Spleen (tissue), 11 donors: ENCODE measurements at regions not wholly inside any gene's neighbourhood (a gene's known extent, or its start where the extent isn't known, plus 50 kb on each side); places are given as distances from the start of the nearest gene placed in this dataset.

ENCODE experiments used
- DNase-seq: peaks from one replicate; pipeline ENCODE4 v3.0.0-alpha.2; 2020
- H3K27ac ChIP-seq, 8 donors: fragments of 200-600 bp; sonication (generic) in 7 of 8; 1 replicate in 4 of 8; 2 replicates in 4 of 8; pipeline versions ENCODE4 v1.5.0 to v1.8.0; 2016 to 2021; ENCODE audit warnings: inconsistent platforms in 4 of 8, mild to moderate bottlenecking in 4 of 8, moderate library complexity in 1 of 8
- H3K27me3 ChIP-seq, 7 donors: fragments of 200-600 bp; sonication (generic) in 6 of 7; replicated peaks in 1 of 7; 1 replicate in 4 of 7; 2 replicates in 3 of 7; pipeline versions ENCODE4 v1.5.0 to v1.8.0; 2016 to 2021; ENCODE audit warnings: inconsistent platforms in 3 of 7, mild to moderate bottlenecking in 1 of 7
- H3K36me3 ChIP-seq, 6 donors: fragments of 200-600 bp; sonication (generic) in 5 of 6; 1 replicate in 4 of 6; 2 replicates in 2 of 6; pipeline versions ENCODE4 v1.5.0 to v1.8.0; 2016 to 2021; ENCODE audit warnings: inconsistent platforms in 2 of 6
- H3K4me1 ChIP-seq, 6 donors: fragments of 200-600 bp; sonication (generic) in 5 of 6; 1 replicate in 3 of 6; 2 replicates in 3 of 6; pipeline versions ENCODE4 v1.5.0 to v1.8.0; 2016 to 2021; ENCODE audit warnings: inconsistent platforms in 3 of 6
- H3K4me3 ChIP-seq, 8 donors: fragments of 200-600 bp; sonication (generic) in 7 of 8; 1 replicate in 4 of 8; 2 replicates in 4 of 8; pipeline versions ENCODE4 v1.5.0 to v1.8.0; 2016 to 2021; ENCODE audit warnings: inconsistent platforms in 4 of 8, mild to moderate bottlenecking in 4 of 8, moderate library complexity in 2 of 8
- H3K9me3 ChIP-seq, 8 donors: fragments of 200-600 bp; sonication (generic) in 7 of 8; 1 replicate in 4 of 8; 2 replicates in 4 of 8; pipeline versions ENCODE4 v1.5.0 to v1.8.0; 2016 to 2021; ENCODE audit warnings: inconsistent platforms in 4 of 8
- POLR2A ChIP-seq, 3 donors: fragments of 450-650 bp; IDR thresholded peaks; one replicate each; pipeline ENCODE4 v1.5.1; 2017; ENCODE audit warnings: antibody characterized with exemption in 3 of 3, mild to moderate bottlenecking in 1 of 3
- POLR2AphosphoS5 ChIP-seq, 3 donors: sonication (generic); formaldehyde crosslinking; IDR thresholded peaks; one replicate each; pipeline ENCODE4 v1.5.1; 2017; ENCODE audit warnings: antibody characterized with exemption in 3 of 3
- WGBS, 5 donors: extraction: QIAGEN DNeasy Blood & Tissue Kit in 3 of 5; methylation state at CpG; one replicate each; pipeline versions ENCODE4 v1.1.5 to v1.1.7; 2013 to 2018; 5-methylcytosine and 5-hydroxymethylcytosine counted together
- intact Hi-C: fragments of 100-400 bp; cut with DNase I; formaldehyde crosslinking; loops from one replicate; pipeline ENCODE4 v1.15.0; 2023; ENCODE audit warnings: low total_unique reads
- TF ChIP-seq, protein P1 (sequence below), 11 experiments: fragments of 200-600 bp in 7 of 11; fragments of 450-650 bp in 4 of 11; sonication (generic) in 4 of 11; IDR thresholded peaks in 8 of 11; conservative IDR thresholded peaks in 3 of 11; 1 replicate in 7 of 11; 2 replicates in 4 of 11; pipeline versions ENCODE4 v1.4.0 to v1.8.0; 2016 to 2021; ENCODE audit warnings: antibody characterized with exemption in 11 of 11, inconsistent platforms in 4 of 11, mild to moderate bottlenecking in 1 of 11
- donor health status: healthy with polysubstance abuse.
- donor health status: DM: no; HTN: no; CAD: no; lungs with moderate emphysema.
- donor health status: DM: no; HTN: no; CAD: no.
- donor health status: Bipolar disorder and iron deficiency.
- donor health status: healthy.
- donor health status: DM: no; HTN: no; CAD: no.
- donor health status: DM: yes; HTN: yes; CAD: no.

DNA sequence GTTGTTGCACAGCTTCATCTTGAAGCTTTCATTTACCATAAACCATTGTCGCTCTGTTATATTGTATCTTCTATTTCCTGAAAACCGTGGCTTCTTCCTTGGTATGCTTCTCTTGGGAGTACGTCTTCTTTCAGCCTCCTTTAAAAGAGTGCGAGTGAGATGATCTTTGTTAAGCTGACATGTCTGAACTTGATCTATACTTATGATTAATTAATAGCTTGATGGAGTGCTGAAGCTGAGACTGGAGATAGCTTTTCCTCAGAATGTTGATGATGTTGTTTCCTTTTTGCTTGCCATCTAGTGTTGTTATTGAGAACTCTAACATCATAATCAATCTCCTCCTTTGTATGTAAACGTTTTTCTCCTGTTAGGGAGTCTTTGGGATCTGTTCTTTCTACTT lies 529.3 kb upstream of the SPRY2 start:
- intact Hi-C loops: no loop called here
- Histone ChIP-seq H3K36me3 (no peaks in the 10 kb centered on the region), H3K27me3 (no peaks in the 10 kb centered on the region), H3K4me1 (no peaks in the 10 kb centered on the region), H3K27ac (no peak overlapping the region), H3K4me3 (no peak overlapping the region), H3K9me3 (no peaks in the 10 kb centered on the region)
- TF ChIP-seq POLR2AphosphoS5 (IDR thresholded peaks at IDR 0.05) (no peak), POLR2A (IDR thresholded peaks at IDR 0.05) (no peak)
- TF ChIP-seq, protein P1, sequence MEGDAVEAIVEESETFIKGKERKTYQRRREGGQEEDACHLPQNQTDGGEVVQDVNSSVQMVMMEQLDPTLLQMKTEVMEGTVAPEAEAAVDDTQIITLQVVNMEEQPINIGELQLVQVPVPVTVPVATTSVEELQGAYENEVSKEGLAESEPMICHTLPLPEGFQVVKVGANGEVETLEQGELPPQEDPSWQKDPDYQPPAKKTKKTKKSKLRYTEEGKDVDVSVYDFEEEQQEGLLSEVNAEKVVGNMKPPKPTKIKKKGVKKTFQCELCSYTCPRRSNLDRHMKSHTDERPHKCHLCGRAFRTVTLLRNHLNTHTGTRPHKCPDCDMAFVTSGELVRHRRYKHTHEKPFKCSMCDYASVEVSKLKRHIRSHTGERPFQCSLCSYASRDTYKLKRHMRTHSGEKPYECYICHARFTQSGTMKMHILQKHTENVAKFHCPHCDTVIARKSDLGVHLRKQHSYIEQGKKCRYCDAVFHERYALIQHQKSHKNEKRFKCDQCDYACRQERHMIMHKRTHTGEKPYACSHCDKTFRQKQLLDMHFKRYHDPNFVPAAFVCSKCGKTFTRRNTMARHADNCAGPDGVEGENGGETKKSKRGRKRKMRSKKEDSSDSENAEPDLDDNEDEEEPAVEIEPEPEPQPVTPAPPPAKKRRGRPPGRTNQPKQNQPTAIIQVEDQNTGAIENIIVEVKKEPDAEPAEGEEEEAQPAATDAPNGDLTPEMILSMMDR (IDR thresholded peaks at IDR 0.05 in 8 of 11, conservative IDR thresholded peaks at IDR 0.05 in 3 of 11): no peak
- DNase-seq: no peak
- WGBS, 5 donors: 68 to 80% (median 75%) methylated on average over 5 of the region's 5 CpGs

DNA sequence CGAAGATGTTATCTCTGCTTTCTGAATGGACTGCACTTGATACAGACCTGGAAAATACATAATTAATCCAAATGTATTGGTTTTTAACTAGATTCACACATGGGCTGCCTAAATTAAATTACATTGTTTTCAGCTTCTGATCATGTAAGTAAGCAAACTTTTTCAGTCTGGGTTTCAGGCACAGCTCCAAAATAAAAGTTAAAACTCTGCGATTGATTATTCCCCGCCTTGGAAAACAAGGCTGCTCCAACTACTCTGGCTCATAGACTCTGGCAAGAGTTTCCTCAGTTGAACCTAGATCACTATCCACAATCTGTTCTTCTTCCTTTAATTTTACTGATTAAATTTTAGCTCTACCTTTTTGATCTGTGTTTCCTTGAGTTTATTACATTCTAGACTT lies 526.0 kb upstream of the SPRY2 start:
- Histone ChIP-seq H3K36me3 (no peaks in the 10 kb centered on the region), H3K4me3 (no peak overlapping the region), H3K27ac (no peak overlapping the region), H3K4me1 (no peaks in the 10 kb centered on the region), H3K27me3 (no peaks in the 10 kb centered on the region), H3K9me3 (no peaks in the 10 kb centered on the region)
- intact Hi-C loops: no loop called here
- TF ChIP-seq POLR2AphosphoS5 (IDR thresholded peaks at IDR 0.05): no peak
- TF ChIP-seq, protein P1 (IDR thresholded peaks at IDR 0.05 in 8 of 11, conservative IDR thresholded peaks at IDR 0.05 in 3 of 11): no peak
- no peak for TF ChIP-seq POLR2A (IDR thresholded peaks at IDR 0.05)
- WGBS, 5 donors: 90 to 96% (median 94%) methylated on average over 3 of the region's 3 CpGs
- DNase-seq: no peak

DNA sequence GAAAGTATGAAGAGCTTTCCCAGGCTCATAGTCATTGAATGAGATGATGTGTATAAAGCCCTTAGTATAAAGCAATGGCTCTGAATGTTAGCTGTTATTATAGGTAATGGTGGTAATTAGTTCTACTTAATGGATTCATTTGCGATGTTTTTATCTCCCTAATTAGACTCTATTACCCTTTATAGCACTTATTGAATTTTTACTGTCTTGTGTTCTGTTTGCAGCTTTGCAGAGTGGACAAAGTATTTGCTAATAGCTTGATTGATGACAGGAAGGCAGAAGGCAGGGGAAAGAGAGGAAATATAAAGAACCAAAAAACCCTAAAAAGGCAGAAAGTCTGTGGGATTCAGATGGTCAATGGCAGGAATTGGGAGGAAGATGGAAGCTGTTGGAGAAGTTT lies 524.4 kb upstream of the SPRY2 start:
- no peaks in the 10 kb centered on the region for H3K4me1 ChIP-seq
- no peak for TF ChIP-seq POLR2AphosphoS5 (IDR thresholded peaks at IDR 0.05)
- TF ChIP-seq POLR2A (IDR thresholded peaks at IDR 0.05): no peak
- TF ChIP-seq, protein P1 (IDR thresholded peaks at IDR 0.05 in 8 of 11, conservative IDR thresholded peaks at IDR 0.05 in 3 of 11): no peak
- DNase-seq: no peak
- H3K9me3 ChIP-seq: no peaks in the 10 kb centered on the region
- WGBS, 5 donors: 69 to 86% (median 82%) methylated on average over 1 of the region's 1 CpG
- H3K36me3 ChIP-seq: no peaks in the 10 kb centered on the region
- no peak overlapping the region for H3K4me3 ChIP-seq
- H3K27me3 ChIP-seq: no peaks in the 10 kb centered on the region
- no peak overlapping the region for H3K27ac ChIP-seq
- intact Hi-C loops: no loop called here

DNA sequence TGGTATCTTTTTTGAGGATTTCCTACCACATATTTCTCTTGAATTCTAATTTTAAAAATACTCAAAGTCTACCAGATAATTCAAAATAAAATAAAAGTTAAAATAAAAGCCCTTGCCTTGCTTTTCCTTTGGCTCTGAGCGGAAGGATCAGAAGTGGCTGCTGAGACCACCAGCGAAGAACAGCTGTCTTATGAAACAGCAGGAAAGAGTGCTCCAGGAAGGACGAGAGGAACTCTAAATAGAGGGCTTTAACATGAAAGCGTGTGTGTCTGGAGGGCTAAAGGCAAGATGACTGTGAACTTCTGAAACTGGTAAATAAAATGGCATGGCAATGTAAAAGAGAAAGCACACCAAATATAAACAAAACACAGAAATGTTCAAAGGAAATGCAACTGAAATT lies 521.5 kb upstream of the SPRY2 start:
- Histone ChIP-seq H3K9me3 (no peaks in the 10 kb centered on the region), H3K4me3 (no peak overlapping the region), H3K36me3 (no peaks in the 10 kb centered on the region), H3K27ac (no peak overlapping the region), H3K4me1 (no peaks in the 10 kb centered on the region), H3K27me3 (no peaks in the 10 kb centered on the region)
- WGBS, 5 donors: 40 to 61% (median 44%) methylated on average over 4 of the region's 4 CpGs
- DNase-seq: no peak
- intact Hi-C loops: no loop called here
- TF ChIP-seq, protein P1 (IDR thresholded peaks at IDR 0.05 in 8 of 11, conservative IDR thresholded peaks at IDR 0.05 in 3 of 11): no peak
- TF ChIP-seq POLR2A (IDR thresholded peaks at IDR 0.05): no peak
- TF ChIP-seq POLR2AphosphoS5 (IDR thresholded peaks at IDR 0.05): no peak
